ENCODE measurements at regions not wholly inside any gene's neighbourhood (a gene's known extent, or its start where the extent isn't known, plus 50 kb on each side); places are given as distances from the start of the nearest gene placed in this dataset.

DNA sequence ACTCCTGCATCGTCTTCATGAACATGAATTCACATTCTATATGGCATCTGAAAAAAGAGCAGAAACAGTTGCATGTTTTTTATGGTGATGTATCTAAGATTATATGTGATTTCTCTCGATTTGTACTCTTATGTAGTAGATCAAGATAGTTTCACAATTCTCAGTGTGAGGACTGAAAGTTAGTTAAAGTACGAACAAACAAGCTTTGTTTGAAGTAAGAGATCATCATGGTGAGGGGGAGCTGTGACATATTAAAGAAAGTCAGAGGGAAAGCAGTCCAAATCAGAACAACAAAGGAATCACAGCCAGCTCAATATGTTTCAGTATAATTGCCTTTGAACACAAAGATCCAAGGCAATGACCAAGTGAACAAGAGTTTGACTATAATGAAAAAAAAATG is 1140.6 kb downstream of the SH3BGRL start:
- TF ChIP-seq EZH2phosphoT487 (IDR thresholded peaks at IDR 0.05; ENCODE audit: low read depth, severe bottlenecking, unreplicated experiment) (no peak), EZH2 (IDR thresholded peaks at IDR 0.05; ENCODE audit: borderline replicate concordance) (no peak)
- TF ChIP-seq, protein P1, sequence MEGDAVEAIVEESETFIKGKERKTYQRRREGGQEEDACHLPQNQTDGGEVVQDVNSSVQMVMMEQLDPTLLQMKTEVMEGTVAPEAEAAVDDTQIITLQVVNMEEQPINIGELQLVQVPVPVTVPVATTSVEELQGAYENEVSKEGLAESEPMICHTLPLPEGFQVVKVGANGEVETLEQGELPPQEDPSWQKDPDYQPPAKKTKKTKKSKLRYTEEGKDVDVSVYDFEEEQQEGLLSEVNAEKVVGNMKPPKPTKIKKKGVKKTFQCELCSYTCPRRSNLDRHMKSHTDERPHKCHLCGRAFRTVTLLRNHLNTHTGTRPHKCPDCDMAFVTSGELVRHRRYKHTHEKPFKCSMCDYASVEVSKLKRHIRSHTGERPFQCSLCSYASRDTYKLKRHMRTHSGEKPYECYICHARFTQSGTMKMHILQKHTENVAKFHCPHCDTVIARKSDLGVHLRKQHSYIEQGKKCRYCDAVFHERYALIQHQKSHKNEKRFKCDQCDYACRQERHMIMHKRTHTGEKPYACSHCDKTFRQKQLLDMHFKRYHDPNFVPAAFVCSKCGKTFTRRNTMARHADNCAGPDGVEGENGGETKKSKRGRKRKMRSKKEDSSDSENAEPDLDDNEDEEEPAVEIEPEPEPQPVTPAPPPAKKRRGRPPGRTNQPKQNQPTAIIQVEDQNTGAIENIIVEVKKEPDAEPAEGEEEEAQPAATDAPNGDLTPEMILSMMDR (IDR thresholded peaks at IDR 0.05; ENCODE audit: poor library complexity), result no peak
- no peaks in the 10 kb centered on the region for H3K9me3 ChIP-seq (ENCODE audit: low read depth)
- DNase-seq (ENCODE audit: low spot score), result no peak
- H4K20me1 ChIP-seq (ENCODE audit: insufficient read depth, poor library complexity, severe bottlenecking), result no peaks in the 10 kb centered on the region
- H2AFZ ChIP-seq, result no peak overlapping the region
- 46% methylated on average over 3 of the region's 3 CpGs for WGBS (ENCODE audit: low lambda C conversion rate, missing lambda C conversion rate)
- H3K79me2 ChIP-seq, result no peaks in the 10 kb centered on the region
- H3K27ac ChIP-seq, result no peak overlapping the region
- no peaks in the 10 kb centered on the region for H3K36me3 ChIP-seq (replicated peaks; ENCODE audit: insufficient read depth, low read depth)
- H3K4me3 ChIP-seq, result no peak overlapping the region
- H3K4me1 ChIP-seq (ENCODE audit: insufficient read depth), result no peaks in the 10 kb centered on the region
- no peaks in the 10 kb centered on the region for H3K9me2 ChIP-seq (replicated peaks; ENCODE audit: insufficient read depth)
- no peak overlapping the region for H3K4me2 ChIP-seq
- no peaks in the 10 kb centered on the region for H3K27me3 ChIP-seq

- Histone ChIP-seq H3K9me2 (replicated peaks; ENCODE audit: insufficient read depth) (no peaks in the 10 kb centered on the region), H3K9me3 (ENCODE audit: low read depth) (no peaks in the 10 kb centered on the region), H4K20me1 (ENCODE audit: insufficient read depth, poor library complexity, severe bottlenecking) (no peaks in the 10 kb centered on the region), H3K4me3 (no peak overlapping the region), H3K27ac (no peak overlapping the region), H3K79me2 (no peaks in the 10 kb centered on the region), H3K4me2 (no peak overlapping the region), H3K36me3 (replicated peaks; ENCODE audit: insufficient read depth, low read depth) (no peaks in the 10 kb centered on the region), H2AFZ (no peak overlapping the region), H3K27me3 (no peaks in the 10 kb centered on the region), H3K4me1 (ENCODE audit: insufficient read depth) (no peaks in the 10 kb centered on the region)
- WGBS (ENCODE audit: low lambda C conversion rate, missing lambda C conversion rate), result 65% methylated on average over 5 of the region's 5 CpGs
- peak; percentile 13 for DNase-seq (ENCODE audit: low spot score)
- TF ChIP-seq EZH2 (IDR thresholded peaks at IDR 0.05; ENCODE audit: borderline replicate concordance), result no peak
- TF ChIP-seq, protein P1 (IDR thresholded peaks at IDR 0.05; ENCODE audit: poor library complexity), result no peak
- TF ChIP-seq EZH2phosphoT487 (IDR thresholded peaks at IDR 0.05; ENCODE audit: low read depth, severe bottlenecking, unreplicated experiment), result no peak
Observed at GRCh38 chrX:82362550-82362949, 1145.5 kb upstream of the POU3F4 start.

GRCh38 chrX:82362990-82363389 is 1145.1 kb upstream of the POU3F4 start:
- 83% methylated on average over 1 of the region's 1 CpG for WGBS (ENCODE audit: low lambda C conversion rate, missing lambda C conversion rate)
- DNase-seq (ENCODE audit: low spot score), result no peak
- Histone ChIP-seq H3K27me3 (no peaks in the 10 kb centered on the region), H3K36me3 (replicated peaks; ENCODE audit: insufficient read depth, low read depth) (no peaks in the 10 kb centered on the region), H3K27ac (no peak overlapping the region), H3K4me2 (no peak overlapping the region), H3K9me3 (ENCODE audit: low read depth) (no peaks in the 10 kb centered on the region), H3K9me2 (replicated peaks; ENCODE audit: insufficient read depth) (no peaks in the 10 kb centered on the region), H3K79me2 (no peaks in the 10 kb centered on the region), H4K20me1 (ENCODE audit: insufficient read depth, poor library complexity, severe bottlenecking) (no peaks in the 10 kb centered on the region), H3K4me1 (ENCODE audit: insufficient read depth) (no peaks in the 10 kb centered on the region), H2AFZ (no peak overlapping the region), H3K4me3 (no peak overlapping the region)
- TF ChIP-seq EZH2phosphoT487 (IDR thresholded peaks at IDR 0.05; ENCODE audit: low read depth, severe bottlenecking, unreplicated experiment) (no peak), EZH2 (IDR thresholded peaks at IDR 0.05; ENCODE audit: borderline replicate concordance) (no peak)

DNA sequence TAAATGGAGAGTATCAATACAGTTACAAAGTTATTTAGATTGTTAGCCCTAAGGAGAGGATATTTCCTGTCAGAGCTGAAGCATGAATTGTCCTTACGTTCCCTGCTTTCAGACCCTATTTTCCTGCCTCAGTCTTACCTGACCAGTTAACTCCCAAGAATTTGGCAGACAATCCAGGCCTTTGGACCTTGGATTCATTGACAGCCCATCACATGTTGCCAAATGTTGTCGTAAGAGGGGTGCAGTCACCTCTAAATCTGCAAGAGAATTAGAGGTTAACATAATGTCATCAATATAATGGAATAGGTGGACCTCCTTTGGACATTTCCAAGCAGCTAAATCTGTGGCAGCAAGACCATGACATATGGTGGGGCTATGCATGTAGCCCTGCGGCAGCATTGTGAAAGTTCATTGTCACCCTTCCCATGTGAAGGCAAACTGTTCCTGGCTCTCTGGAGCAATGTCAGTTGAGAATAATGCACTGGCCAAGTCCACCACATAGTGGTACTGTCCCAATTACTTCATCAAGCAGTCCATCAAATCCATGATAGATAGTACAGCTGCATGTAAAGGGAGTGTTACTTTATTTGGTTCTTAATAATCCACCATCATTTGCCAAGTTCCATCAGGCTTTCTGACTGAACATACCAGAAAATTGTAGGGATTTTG is 1137.0 kb upstream of the POU3F4 start:
- Histone ChIP-seq H3K9me2 (replicated peaks; ENCODE audit: insufficient read depth) (no peaks in the 10 kb centered on the region), H4K20me1 (ENCODE audit: insufficient read depth, poor library complexity, severe bottlenecking) (no peaks in the 10 kb centered on the region), H3K9me3 (ENCODE audit: low read depth) (no peaks in the 10 kb centered on the region), H3K4me1 (ENCODE audit: insufficient read depth) (no peaks in the 10 kb centered on the region), H3K79me2 (no peaks in the 10 kb centered on the region), H3K4me2 (no peak overlapping the region), H2AFZ (no peak overlapping the region), H3K27ac (no peak overlapping the region), H3K36me3 (replicated peaks; ENCODE audit: insufficient read depth, low read depth) (no peaks in the 10 kb centered on the region), H3K27me3 (no peaks in the 10 kb centered on the region), H3K4me3 (no peak overlapping the region)
- DNase-seq (ENCODE audit: low spot score), result no peak
- no peak for TF ChIP-seq EZH2phosphoT487 (IDR thresholded peaks at IDR 0.05; ENCODE audit: low read depth, severe bottlenecking, unreplicated experiment)
- WGBS (ENCODE audit: low lambda C conversion rate, missing lambda C conversion rate), result 79% methylated on average over 3 of the region's 3 CpGs
